Ascending aorta (tissue), 2 donors: ENCODE measurements at regions not wholly inside any gene's neighbourhood (a gene's known extent, or its start where the extent isn't known, plus 50 kb on each side); places are given as distances from the start of the nearest gene placed in this dataset.

Experiments
- DNase-seq, 2 donors: peaks; one replicate each; pipeline ENCODE4 v3.0.0-alpha.2; 2019; ENCODE audit warnings: low spot score in 2 of 2
- H3K27ac ChIP-seq, 2 donors: fragments of 200-600 bp; sonication (generic); one replicate each; pipeline ENCODE4 v1.5.1; 2016 to 2017; ENCODE audit warnings: mild to moderate bottlenecking in 1 of 2
- H3K27me3 ChIP-seq: fragments of 200-600 bp; sonication (generic); one replicate; pipeline ENCODE4 v1.5.1; 2017
- H3K36me3 ChIP-seq, 2 donors: fragments of 200-600 bp; sonication (generic); one replicate each; pipeline ENCODE4 v1.5.1; 2016
- H3K4me1 ChIP-seq, 2 donors: fragments of 200-600 bp; sonication (generic); one replicate each; pipeline ENCODE4 v1.5.1; 2016 to 2017; ENCODE audit warnings: mild to moderate bottlenecking in 1 of 2
- H3K4me3 ChIP-seq, 2 donors: fragments of 200-600 bp; sonication (generic); one replicate each; pipeline ENCODE4 v1.5.1; 2016 to 2017; ENCODE audit warnings: mild to moderate bottlenecking in 1 of 2
- H3K9me3 ChIP-seq, 2 donors: fragments of 200-600 bp; sonication (generic); one replicate each; pipeline ENCODE4 v1.5.1; 2016
- intact Hi-C: fragments of 100-400 bp; cut with DNase I; formaldehyde crosslinking; loops from one replicate; pipeline ENCODE4 v1.15.1; 2023
- TF ChIP-seq, protein P1 (sequence below), 3 experiments: fragments of 200-600 bp in 2 of 3; fragments of 450-650 bp in 1 of 3; sonication (generic) in 2 of 3; IDR thresholded peaks; one replicate each; pipeline ENCODE4 v1.5.1; 2016 to 2019; ENCODE audit warnings: antibody characterized with exemption in 3 of 3, mild to moderate bottlenecking in 1 of 3, moderate library complexity in 1 of 3

- Histone ChIP-seq H3K27me3 (no peaks in the 10 kb centered on the region), H3K36me3 (no peaks in the 10 kb centered on the region), H3K27ac (no peak overlapping the region), H3K4me1 (peaks cover 0 to 2% of the 10 kb centered on the region in 2 donors), H3K4me3 (no peak overlapping the region), H3K9me3 (no peaks in the 10 kb centered on the region)
- TF ChIP-seq, protein P1, sequence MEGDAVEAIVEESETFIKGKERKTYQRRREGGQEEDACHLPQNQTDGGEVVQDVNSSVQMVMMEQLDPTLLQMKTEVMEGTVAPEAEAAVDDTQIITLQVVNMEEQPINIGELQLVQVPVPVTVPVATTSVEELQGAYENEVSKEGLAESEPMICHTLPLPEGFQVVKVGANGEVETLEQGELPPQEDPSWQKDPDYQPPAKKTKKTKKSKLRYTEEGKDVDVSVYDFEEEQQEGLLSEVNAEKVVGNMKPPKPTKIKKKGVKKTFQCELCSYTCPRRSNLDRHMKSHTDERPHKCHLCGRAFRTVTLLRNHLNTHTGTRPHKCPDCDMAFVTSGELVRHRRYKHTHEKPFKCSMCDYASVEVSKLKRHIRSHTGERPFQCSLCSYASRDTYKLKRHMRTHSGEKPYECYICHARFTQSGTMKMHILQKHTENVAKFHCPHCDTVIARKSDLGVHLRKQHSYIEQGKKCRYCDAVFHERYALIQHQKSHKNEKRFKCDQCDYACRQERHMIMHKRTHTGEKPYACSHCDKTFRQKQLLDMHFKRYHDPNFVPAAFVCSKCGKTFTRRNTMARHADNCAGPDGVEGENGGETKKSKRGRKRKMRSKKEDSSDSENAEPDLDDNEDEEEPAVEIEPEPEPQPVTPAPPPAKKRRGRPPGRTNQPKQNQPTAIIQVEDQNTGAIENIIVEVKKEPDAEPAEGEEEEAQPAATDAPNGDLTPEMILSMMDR (IDR thresholded peaks at IDR 0.05): no peak
- intact Hi-C loops: no loop called here
- DNase-seq: no peak
Measured at GRCh38 chr13:30145709-30146367, 161.5 kb downstream of the KATNAL1 start.

DNA sequence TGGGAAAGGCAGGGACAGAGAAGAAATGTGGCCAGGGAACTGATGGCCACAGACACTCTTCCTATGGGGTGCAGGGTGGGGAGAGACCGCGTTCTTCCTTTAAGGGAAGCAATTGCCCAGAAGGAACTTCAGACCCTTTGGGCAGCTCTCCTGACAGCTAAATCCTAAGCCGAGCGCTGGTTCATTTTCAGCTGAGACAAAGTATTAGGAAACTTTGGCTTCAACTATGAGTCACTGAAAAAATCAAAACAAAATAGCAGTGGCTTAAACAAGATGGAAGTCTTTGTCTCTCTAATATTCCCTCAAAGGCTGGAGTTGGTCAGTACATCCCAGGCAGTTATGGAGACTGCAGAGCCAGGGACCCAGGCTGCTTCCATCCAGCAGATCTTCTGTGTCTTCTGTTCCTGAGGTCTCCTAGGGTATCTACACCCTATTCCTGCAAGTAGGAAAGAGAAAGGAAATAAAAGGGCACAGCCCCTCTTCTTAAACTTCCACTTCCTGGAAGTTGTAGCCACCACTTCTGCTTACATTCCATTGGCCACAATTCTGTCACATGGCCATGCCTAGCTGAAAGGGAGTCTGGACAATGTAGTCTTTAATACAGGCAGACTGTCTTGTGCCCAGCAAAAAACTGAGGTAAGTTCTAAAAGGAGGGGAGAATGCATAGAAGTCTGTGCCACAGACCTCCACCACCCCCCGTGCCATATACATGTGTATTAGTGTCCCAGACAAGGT is 163.5 kb downstream of the KATNAL1 start:
- TF ChIP-seq, protein P1 (IDR thresholded peaks at IDR 0.05): no peak
- H3K4me1 ChIP-seq: peaks cover 0 to 2% of the 10 kb centered on the region in 2 donors
- no peaks in the 10 kb centered on the region for H3K27me3 ChIP-seq
- H3K27ac ChIP-seq: no peak overlapping the region
- H3K9me3 ChIP-seq: no peaks in the 10 kb centered on the region
- H3K36me3 ChIP-seq: no peaks in the 10 kb centered on the region
- H3K4me3 ChIP-seq: no peak overlapping the region
- no peak for DNase-seq
- intact Hi-C loops: no loop called here

GRCh38 chr13:30142486-30143211 is 164.7 kb downstream of the KATNAL1 start:
- H3K9me3 ChIP-seq: no peaks in the 10 kb centered on the region
- H3K27me3 ChIP-seq: no peaks in the 10 kb centered on the region
- H3K4me3 ChIP-seq: no peak overlapping the region
- peaks cover 0 to 2% of the 10 kb centered on the region in 2 donors for H3K4me1 ChIP-seq
- TF ChIP-seq, protein P1 (IDR thresholded peaks at IDR 0.05): no peak
- intact Hi-C loops: no loop called here
- H3K36me3 ChIP-seq: no peaks in the 10 kb centered on the region
- H3K27ac ChIP-seq: no peak overlapping the region
- no peak for DNase-seq

DNA sequence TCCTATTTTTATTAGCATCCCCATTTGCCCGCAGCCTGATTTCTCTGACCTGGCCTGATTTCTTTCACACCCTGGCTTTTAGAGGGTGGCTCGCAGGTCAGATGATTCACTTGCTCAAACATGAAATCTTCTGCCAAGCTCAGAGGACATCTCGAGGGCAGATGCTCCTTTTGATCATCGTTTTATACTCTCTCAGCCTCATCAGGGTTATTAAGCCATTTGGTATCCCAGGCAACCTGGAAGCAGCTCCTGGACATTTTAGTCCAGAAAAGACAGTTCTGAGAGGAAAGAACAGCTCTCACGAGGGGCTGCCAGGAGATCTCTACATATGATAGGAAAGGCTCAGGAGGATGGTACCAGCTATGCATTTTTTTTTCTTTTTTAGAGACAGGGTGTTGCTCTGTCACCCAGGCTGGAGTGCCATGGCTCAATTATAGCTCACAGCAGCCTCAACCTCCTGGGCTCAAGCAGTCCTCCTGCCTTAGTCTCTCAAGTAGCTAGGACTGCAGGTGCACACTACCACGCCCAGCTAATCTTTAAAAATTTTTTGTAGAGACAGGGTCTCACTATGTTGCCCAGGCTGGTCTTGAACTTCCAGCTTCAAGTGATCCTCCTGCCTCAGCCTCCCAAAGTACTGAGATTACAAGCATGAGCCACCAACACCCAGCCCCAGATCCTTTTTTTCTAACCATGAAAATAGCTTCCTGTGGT is 165.4 kb downstream of the KATNAL1 start:
- H3K27ac ChIP-seq: no peak overlapping the region
- H3K36me3 ChIP-seq: no peaks in the 10 kb centered on the region
- no peak for DNase-seq
- no peaks in the 10 kb centered on the region for H3K27me3 ChIP-seq
- intact Hi-C loops: no loop called here
- TF ChIP-seq, protein P1 (IDR thresholded peaks at IDR 0.05): no peak
- H3K4me1 ChIP-seq: peaks cover 0 to 2% of the 10 kb centered on the region in 2 donors
- H3K9me3 ChIP-seq: no peaks in the 10 kb centered on the region
- H3K4me3 ChIP-seq: no peak overlapping the region

DNA sequence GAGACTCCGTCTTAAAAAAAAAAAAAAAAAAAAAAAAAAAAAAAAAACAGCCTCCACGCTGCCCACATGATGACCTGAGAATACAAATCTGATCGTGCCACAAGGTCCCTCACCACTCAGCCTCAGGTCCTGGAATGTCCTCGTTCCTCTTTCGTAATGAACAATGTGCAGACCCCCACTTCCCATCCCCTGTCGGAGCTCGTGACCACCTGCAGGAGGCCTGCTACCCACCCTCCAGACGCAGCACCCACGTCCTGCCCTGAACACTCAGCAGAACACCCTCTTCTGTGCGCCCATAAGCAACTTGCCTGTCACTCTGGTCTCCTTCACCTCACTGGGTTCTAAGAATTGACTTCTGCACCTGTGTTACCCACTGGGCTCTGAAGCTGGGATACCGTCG is 166.4 kb downstream of the KATNAL1 start:
- no peak for DNase-seq
- Histone ChIP-seq H3K4me3 (no peak overlapping the region), H3K4me1 (peaks cover 0 to 2% of the 10 kb centered on the region in 2 donors), H3K27me3 (no peaks in the 10 kb centered on the region), H3K36me3 (no peaks in the 10 kb centered on the region), H3K27ac (no peak overlapping the region), H3K9me3 (no peaks in the 10 kb centered on the region)
- intact Hi-C loops: no loop called here
- TF ChIP-seq, protein P1 (IDR thresholded peaks at IDR 0.05): no peak
